ENCODE measurements at regions not wholly inside any gene's neighbourhood (a gene's known extent, or its start where the extent isn't known, plus 50 kb on each side); places are given as distances from the start of the nearest gene placed in this dataset.

DNA sequence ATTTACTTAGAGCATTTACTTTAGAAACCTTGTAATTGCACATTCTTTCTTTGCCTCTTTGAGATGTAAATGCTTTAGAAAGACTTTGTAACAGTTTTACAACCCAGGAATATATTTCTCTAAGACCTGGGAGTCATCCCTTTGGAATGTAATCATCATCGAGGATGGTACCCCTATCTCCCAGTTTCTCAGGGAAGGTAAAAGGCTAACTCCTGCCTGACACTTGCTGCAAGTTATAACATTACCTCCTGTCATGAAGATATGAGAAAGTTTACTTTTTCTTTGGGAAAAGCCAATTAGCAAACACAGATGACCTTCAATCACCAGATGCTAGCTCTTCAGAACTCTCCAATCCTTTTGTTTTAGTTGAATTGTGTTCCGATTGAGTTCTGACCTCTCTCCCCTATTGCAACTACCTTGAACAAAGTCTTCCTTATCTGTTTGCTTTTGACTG, 420.3 kb upstream of the FSIP2 start:
- H3K4me2 ChIP-seq: no peak overlapping the region
- no peak overlapping the region for H3K27ac ChIP-seq
- H3K4me1 ChIP-seq: no peaks in the 10 kb centered on the region
- WGBS (ENCODE audit: missing lambda C conversion rate): 5% methylated on average over 2 of the region's 2 CpGs
- POLR2A ChIA-PET: no interaction called here
- no peak for FAIRE-seq
- DNase-seq (ENCODE audit: low read depth in 1 of 2, low spot score in 1 of 2): no peak
- TF ChIP-seq ELK1 (IDR thresholded peaks at IDR 0.05; ENCODE audit: low read depth, low read length) (no peak), NFE2L2 (conservative IDR thresholded peaks at IDR 0.05; ENCODE audit: low read length) (no peak), POLR2A (IDR thresholded peaks at IDR 0.05; ENCODE audit: low read length) (no peak), KDM5A (IDR thresholded peaks at IDR 0.05) (no peak), RNF2 (IDR thresholded peaks at IDR 0.05; ENCODE audit: borderline replicate concordance, low read depth) (no peak), TFCP2L1 (CRISPR knock-in tag; IDR thresholded peaks at IDR 0.05) (no peak), SMC3 (IDR thresholded peaks at IDR 0.05) (no peak), JUNB (IDR thresholded peaks at IDR 0.05) (no peak), RFX5 (IDR thresholded peaks at IDR 0.05) (no peak), CBX8 (IDR thresholded peaks at IDR 0.05) (no peak), EHF (CRISPR knock-in tag; IDR thresholded peaks at IDR 0.05) (no peak), MYC (IDR thresholded peaks at IDR 0.05; ENCODE audit: borderline replicate concordance, low read length) (no peak), RCOR1 (IDR thresholded peaks at IDR 0.05; ENCODE audit: low read depth, low read length) (no peak), ZSCAN20 (CRISPR knock-in tag; IDR thresholded peaks at IDR 0.05) (no peak), CHD2 (IDR thresholded peaks at IDR 0.05; ENCODE audit: low read length, partially characterized antibody) (no peak), SREBF2 (IDR thresholded peaks at IDR 0.05) (no peak), ZNF302 (CRISPR knock-in tag; IDR thresholded peaks at IDR 0.05) (no peak), NR3C1 (IDR thresholded peaks at IDR 0.05) (no peak)
- TF ChIP-seq, protein P1, sequence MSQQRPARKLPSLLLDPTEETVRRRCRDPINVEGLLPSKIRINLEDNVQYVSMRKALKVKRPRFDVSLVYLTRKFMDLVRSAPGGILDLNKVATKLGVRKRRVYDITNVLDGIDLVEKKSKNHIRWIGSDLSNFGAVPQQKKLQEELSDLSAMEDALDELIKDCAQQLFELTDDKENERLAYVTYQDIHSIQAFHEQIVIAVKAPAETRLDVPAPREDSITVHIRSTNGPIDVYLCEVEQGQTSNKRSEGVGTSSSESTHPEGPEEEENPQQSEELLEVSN (IDR thresholded peaks at IDR 0.05; ENCODE audit: borderline replicate concordance, low read depth): no peak
- TF ChIP-seq, protein P2, sequence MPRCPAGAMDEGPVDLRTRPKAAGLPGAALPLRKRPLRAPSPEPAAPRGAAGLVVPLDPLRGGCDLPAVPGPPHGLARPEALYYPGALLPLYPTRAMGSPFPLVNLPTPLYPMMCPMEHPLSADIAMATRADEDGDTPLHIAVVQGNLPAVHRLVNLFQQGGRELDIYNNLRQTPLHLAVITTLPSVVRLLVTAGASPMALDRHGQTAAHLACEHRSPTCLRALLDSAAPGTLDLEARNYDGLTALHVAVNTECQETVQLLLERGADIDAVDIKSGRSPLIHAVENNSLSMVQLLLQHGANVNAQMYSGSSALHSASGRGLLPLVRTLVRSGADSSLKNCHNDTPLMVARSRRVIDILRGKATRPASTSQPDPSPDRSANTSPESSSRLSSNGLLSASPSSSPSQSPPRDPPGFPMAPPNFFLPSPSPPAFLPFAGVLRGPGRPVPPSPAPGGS (IDR thresholded peaks at IDR 0.05): no peak
- H3K4me3 ChIP-seq: no peak overlapping the region
- ATAC-seq: no peak
- H3K9me3 ChIP-seq: no peaks in the 10 kb centered on the region
- CTCF ChIA-PET: no interaction called here

- Histone ChIP-seq H3K4me1 (no peaks in the 10 kb centered on the region), H3K9me3 (0 out of 3 replicates have a peak, but pooled peaks cover 4% of the 10 kb centered on the region), H3K4me3 (no peak overlapping the region), H3K27ac (no peak overlapping the region), H3K4me2 (no peak overlapping the region)
- TF ChIP-seq, protein P3, sequence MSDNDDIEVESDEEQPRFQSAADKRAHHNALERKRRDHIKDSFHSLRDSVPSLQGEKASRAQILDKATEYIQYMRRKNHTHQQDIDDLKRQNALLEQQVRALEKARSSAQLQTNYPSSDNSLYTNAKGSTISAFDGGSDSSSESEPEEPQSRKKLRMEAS (IDR thresholded peaks at IDR 0.05): no peak
- TF ChIP-seq ZSCAN20 (CRISPR knock-in tag; IDR thresholded peaks at IDR 0.05) (no peak), JUN (IDR thresholded peaks at IDR 0.05) (no peak), RARB (CRISPR knock-in tag; IDR thresholded peaks at IDR 0.05) (no peak), RCOR1 (IDR thresholded peaks at IDR 0.05; ENCODE audit: low read depth, low read length) (no peak), CHD4 (IDR thresholded peaks at IDR 0.05; ENCODE audit: borderline replicate concordance) (no peak)
- ChIA-PET POLR2A (no interaction called here), CTCF (interaction anchor here (1.7 kb wide), 1 partner anchor 11 kb away, joined by 3 read pairs; no protein-coding TSS in a partner anchor)
- ATAC-seq: no peak
- no peak for FAIRE-seq
- WGBS (ENCODE audit: missing lambda C conversion rate): 24% methylated on average over 3 of the region's 3 CpGs
- no peak for DNase-seq (ENCODE audit: low read depth in 1 of 2, low spot score in 1 of 2)
Measured at GRCh38 chr2:185335879-185336278, 402.7 kb upstream of the FSIP2 start.

DNA sequence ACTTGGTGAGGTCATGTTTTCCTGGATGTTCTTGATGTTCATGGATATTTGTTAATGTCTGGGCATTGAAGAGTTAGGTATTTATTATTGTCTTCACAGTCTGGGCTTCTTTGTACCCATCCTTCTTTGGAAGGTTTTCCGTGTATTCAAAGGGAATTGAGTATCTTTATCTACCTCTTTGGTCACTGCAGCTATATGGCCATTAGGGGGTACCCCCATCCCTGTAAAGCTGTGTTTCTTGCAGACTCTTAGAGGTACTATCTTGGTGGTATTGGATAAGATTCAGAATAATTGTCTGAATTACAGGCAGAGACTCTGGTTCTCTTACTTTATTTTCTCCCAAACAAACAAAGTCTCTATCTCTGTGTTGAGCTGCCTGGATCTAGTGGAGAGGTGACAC, 401.6 kb upstream of the FSIP2 start:
- Histone ChIP-seq H3K4me2 (no peak overlapping the region), H3K4me1 (no peaks in the 10 kb centered on the region), H3K4me3 (no peak overlapping the region), H3K9me3 (0 out of 3 replicates have a peak, but pooled peaks cover 4% of the 10 kb centered on the region), H3K27ac (no peak overlapping the region)
- FAIRE-seq (no peak), ATAC-seq (no peak), DNase-seq (ENCODE audit: low read depth in 1 of 2, low spot score in 1 of 2) (no peak)
- ChIA-PET POLR2A (no interaction called here), CTCF (interaction anchor here (1.7 kb wide), 1 partner anchor 12 kb away, joined by 3 read pairs; no protein-coding TSS in a partner anchor)
- 7% methylated on average over 1 of the region's 1 CpG for WGBS (ENCODE audit: missing lambda C conversion rate)
- TF ChIP-seq SREBF2 (IDR thresholded peaks at IDR 0.05) (no peak), EP300 (IDR thresholded peaks at IDR 0.05) (no peak), FOSB (CRISPR knock-in tag; IDR thresholded peaks at IDR 0.05) (no peak), MAFK (IDR thresholded peaks at IDR 0.05; ENCODE audit: partially characterized antibody) (no peak), POLR2A (IDR thresholded peaks at IDR 0.05; ENCODE audit: low read length) (no peak), ZC3H11A (IDR thresholded peaks at IDR 0.05) (no peak)

Data from A549 (cell line).